HAP-1 (cell line): ENCODE measurements at regions not wholly inside any gene's neighbourhood (a gene's known extent, or its start where the extent isn't known, plus 50 kb on each side); places are given as distances from the start of the nearest gene placed in this dataset.

Source experiments
- DNase-seq, 2 experiments: peaks; one replicate each; pipeline ENCODE4 v3.0.0-alpha.2; 2016 to 2020; ENCODE audit warnings: low spot score in 2 of 2
- H3K27me3 ChIP-seq: fragments of 250-450 bp; sonication (Bioruptor Pico); 2 replicates; pipeline ENCODE4 v1.5.1; 2020; ENCODE audit warnings: low read depth, mild to moderate bottlenecking, moderate library complexity
- H3K36me3 ChIP-seq: fragments of 250-450 bp; sonication (Bioruptor Pico); replicated peaks from 2 replicates; pipeline ENCODE4 v1.5.1; 2020; ENCODE audit warnings: mild to moderate bottlenecking
- H3K4me1 ChIP-seq: fragments of 250-450 bp; sonication (Bioruptor Pico); 2 replicates; pipeline ENCODE4 v1.5.1; 2020; ENCODE audit warnings: mild to moderate bottlenecking
- H3K4me3 ChIP-seq: fragments of 250-450 bp; sonication (Bioruptor Pico); 2 replicates; pipeline ENCODE4 v1.5.1; 2020; ENCODE audit warnings: mild to moderate bottlenecking, moderate library complexity
- H3K9me3 ChIP-seq: fragments of 250-450 bp; sonication (Bioruptor Pico); 2 replicates; pipeline ENCODE4 v1.5.1; 2020; ENCODE audit warnings: mild to moderate bottlenecking, moderate library complexity
- in situ Hi-C: fragments of 300-500 bp; cut with MboI; formaldehyde crosslinking; loops from 3 replicates; pipeline ENCODE4 v1.14.3; 2020; ENCODE audit warnings: low sequenced_read_pairs, inconsistent platforms, mixed read lengths

GRCh38 chr6:66897576-66897975, 1190.5 kb upstream of the EYS start:
- H3K36me3 ChIP-seq = no peaks in the 10 kb centered on the region
- peak in 1 of 2 experiments; percentile 50 for DNase-seq
- H3K9me3 ChIP-seq = peaks cover 10% of the 10 kb centered on the region
- in situ Hi-C loops = no loop called here
- H3K4me3 ChIP-seq = no peak overlapping the region
- peaks cover 29% of the 10 kb centered on the region for H3K4me1 ChIP-seq
- H3K27me3 ChIP-seq = no peaks in the 10 kb centered on the region

- DNase-seq = no peak
- H3K36me3 ChIP-seq = no peaks in the 10 kb centered on the region
- no peak overlapping the region for H3K4me3 ChIP-seq
- peaks cover 10% of the 10 kb centered on the region for H3K9me3 ChIP-seq
- peaks cover 19% of the 10 kb centered on the region for H3K4me1 ChIP-seq
- in situ Hi-C loops = no loop called here
- H3K27me3 ChIP-seq = no peaks in the 10 kb centered on the region
Measured at GRCh38 chr6:66896415-66896814, 1189.4 kb upstream of the EYS start.

- in situ Hi-C loops = no loop called here
- Histone ChIP-seq H3K4me1 (peaks cover 8% of the 10 kb centered on the region), H3K4me3 (no peak overlapping the region), H3K36me3 (no peaks in the 10 kb centered on the region), H3K9me3 (peaks cover 8% of the 10 kb centered on the region), H3K27me3 (no peaks in the 10 kb centered on the region)
- DNase-seq = no peak
Measured at GRCh38 chr6:66883453-66883852, 1176.4 kb upstream of the EYS start.

- Histone ChIP-seq H3K4me3 (no peak overlapping the region), H3K9me3 (no peaks in the 10 kb centered on the region), H3K27me3 (no peaks in the 10 kb centered on the region), H3K36me3 (no peaks in the 10 kb centered on the region), H3K4me1 (no peaks in the 10 kb centered on the region)
- in situ Hi-C loops = no loop called here
- no peak for DNase-seq
Measured at GRCh38 chr6:66866801-66867200, 1159.8 kb upstream of the EYS start.

GRCh38 chr6:66865771-66866170, 1158.7 kb upstream of the EYS start:
- in situ Hi-C loops = no loop called here
- Histone ChIP-seq H3K36me3 (no peaks in the 10 kb centered on the region), H3K4me1 (no peaks in the 10 kb centered on the region; the same call in 1 of the 2 replicates), H3K27me3 (no peaks in the 10 kb centered on the region), H3K4me3 (no peak overlapping the region), H3K9me3 (no peaks in the 10 kb centered on the region)
- no peak for DNase-seq

- H3K27me3 ChIP-seq = no peaks in the 10 kb centered on the region
- in situ Hi-C loops = no loop called here
- H3K36me3 ChIP-seq = no peaks in the 10 kb centered on the region
- H3K4me1 ChIP-seq = no peaks in the 10 kb centered on the region; the same call in 1 of the 2 replicates
- H3K4me3 ChIP-seq = no peak overlapping the region
- no peaks in the 10 kb centered on the region for H3K9me3 ChIP-seq
- DNase-seq = no peak
Measured at GRCh38 chr6:66861007-66861541, 1154.0 kb upstream of the EYS start.

GRCh38 chr6:66860328-66860727, 1153.3 kb upstream of the EYS start:
- Histone ChIP-seq H3K27me3 (no peaks in the 10 kb centered on the region), H3K36me3 (no peaks in the 10 kb centered on the region), H3K4me3 (no peak overlapping the region), H3K9me3 (no peaks in the 10 kb centered on the region), H3K4me1 (no peaks in the 10 kb centered on the region; the same call in 1 of the 2 replicates)
- in situ Hi-C loops = no loop called here
- no peak for DNase-seq

- H3K4me3 ChIP-seq = no peak overlapping the region
- no peaks in the 10 kb centered on the region for H3K27me3 ChIP-seq
- H3K36me3 ChIP-seq = no peaks in the 10 kb centered on the region
- DNase-seq = no peak
- no peaks in the 10 kb centered on the region for H3K9me3 ChIP-seq
- no peaks in the 10 kb centered on the region; the same call in 1 of the 2 replicates for H3K4me1 ChIP-seq
- in situ Hi-C loops = no loop called here
Measured at GRCh38 chr6:66858196-66858595, 1151.2 kb upstream of the EYS start.

GRCh38 chr6:66854014-66854413, 1147.0 kb upstream of the EYS start:
- no peak for DNase-seq
- no peaks in the 10 kb centered on the region for H3K36me3 ChIP-seq
- no peaks in the 10 kb centered on the region for H3K27me3 ChIP-seq
- peaks cover 10% of the 10 kb centered on the region for H3K4me1 ChIP-seq
- H3K9me3 ChIP-seq = no peaks in the 10 kb centered on the region
- H3K4me3 ChIP-seq = no peak overlapping the region
- in situ Hi-C loops = no loop called here

GRCh38 chr6:66851930-66852329, 1144.9 kb upstream of the EYS start:
- Histone ChIP-seq H3K9me3 (no peaks in the 10 kb centered on the region), H3K27me3 (no peaks in the 10 kb centered on the region), H3K4me3 (no peak overlapping the region), H3K4me1 (peaks cover 10% of the 10 kb centered on the region), H3K36me3 (no peaks in the 10 kb centered on the region)
- in situ Hi-C loops = no loop called here
- DNase-seq = no peak

GRCh38 chr6:66849843-66850242, 1142.8 kb upstream of the EYS start:
- H3K9me3 ChIP-seq = no peaks in the 10 kb centered on the region
- DNase-seq = peak; percentile 47 to 67
- in situ Hi-C loops = no loop called here
- peaks cover 10% of the 10 kb centered on the region for H3K4me1 ChIP-seq
- H3K36me3 ChIP-seq = no peaks in the 10 kb centered on the region
- no peaks in the 10 kb centered on the region for H3K27me3 ChIP-seq
- no peak overlapping the region for H3K4me3 ChIP-seq

GRCh38 chr6:66848244-66848953, 1141.4 kb upstream of the EYS start:
- no peaks in the 10 kb centered on the region for H3K36me3 ChIP-seq
- DNase-seq = no peak
- H3K4me3 ChIP-seq = no peak overlapping the region
- in situ Hi-C loops = no loop called here
- H3K27me3 ChIP-seq = no peaks in the 10 kb centered on the region
- H3K9me3 ChIP-seq = no peaks in the 10 kb centered on the region
- peaks cover 10% of the 10 kb centered on the region for H3K4me1 ChIP-seq

- in situ Hi-C loops = no loop called here
- no peak for DNase-seq
- H3K4me1 ChIP-seq = no peaks in the 10 kb centered on the region; the same call in 1 of the 2 replicates
- no peaks in the 10 kb centered on the region for H3K36me3 ChIP-seq
- H3K27me3 ChIP-seq = no peaks in the 10 kb centered on the region
- H3K9me3 ChIP-seq = no peaks in the 10 kb centered on the region
- H3K4me3 ChIP-seq = no peak overlapping the region
Measured at GRCh38 chr6:66838764-66839163, 1131.7 kb upstream of the EYS start.

GRCh38 chr6:66825539-66825938, 1118.5 kb upstream of the EYS start:
- H3K4me1 ChIP-seq = no peaks in the 10 kb centered on the region
- in situ Hi-C loops = no loop called here
- no peaks in the 10 kb centered on the region for H3K27me3 ChIP-seq
- DNase-seq = no peak
- no peak overlapping the region for H3K4me3 ChIP-seq
- no peaks in the 10 kb centered on the region for H3K36me3 ChIP-seq
- no peaks in the 10 kb centered on the region for H3K9me3 ChIP-seq
